T-cell (primary cell): ENCODE measurements at regions not wholly inside any gene's neighbourhood (a gene's known extent, or its start where the extent isn't known, plus 50 kb on each side); places are given as distances from the start of the nearest gene placed in this dataset.

Experiments
- ATAC-seq, 4 experiments: fragments of 200-7000 bp in 3 of 4; fragments of 150-1000 bp in 1 of 4; cut with Tn5 transposase; replicated peaks in 1 of 4; 1 replicate in 3 of 4; 2 replicates in 1 of 4; pipeline ENCODE4 v1.10.0; 2021; ENCODE audit warnings: moderate library complexity in 3 of 4, mild to moderate bottlenecking in 2 of 4, moderate number of reproducible peaks in 1 of 4
- CTCF ChIA-PET, 2 donors: fragments of 300-600 bp; sonication (Branson Sonifier 250); formaldehyde crosslinking; loops; one replicate each; lab custom pipeline; 2022; ENCODE audit warnings: antibody characterized with exemption in 2 of 2; lab: Charles Lee
- POLR2A ChIA-PET, 2 donors: fragments of 300-600 bp; sonication (Branson Sonifier 250); formaldehyde crosslinking; loops; one replicate each; lab custom pipeline; 2022; ENCODE audit warnings: antibody characterized with exemption in 2 of 2; lab: Charles Lee
- DNase-seq, 35 experiments: peaks; one replicate each; pipeline versions ENCODE4 v3.0.0 to v3.0.0-alpha.2; 2013 to 2023
- H3K27ac ChIP-seq: one replicate; pipeline ENCODE4 v1.5.1; 2013; ENCODE audit warnings: low read length
- H3K27me3 ChIP-seq, 2 experiments: replicated peaks in 1 of 2; 1 replicate in 1 of 2; 2 replicates in 1 of 2; pipeline versions ENCODE4 v1.6.1 to v1.7.0; 2013; ENCODE audit warnings: low read length in 1 of 2, mixed read lengths in 1 of 2; ENCODE audit not compliant: control insufficient read depth in 2 of 2, insufficient read depth in 2 of 2; ENCODE audit errors: extremely low read depth in 1 of 2
- H3K36me3 ChIP-seq, 2 donors: 1 replicate in 1 of 2; 2 replicates in 1 of 2; pipeline versions ENCODE4 v1.6.1 to v1.7.0; 2013; ENCODE audit warnings: low read length in 1 of 2; ENCODE audit not compliant: control insufficient read depth in 2 of 2, insufficient read depth in 1 of 2; ENCODE audit errors: extremely low read depth in 1 of 2
- H3K4me1 ChIP-seq, 2 experiments: 1 replicate in 1 of 2; 2 replicates in 1 of 2; pipeline versions ENCODE4 v1.6.1 to v1.7.0; 2013; ENCODE audit warnings: low read length in 2 of 2, mixed read lengths in 1 of 2; ENCODE audit not compliant: insufficient read depth in 2 of 2, control insufficient read depth in 1 of 2; ENCODE audit errors: extremely low read depth in 1 of 2
- H3K4me3 ChIP-seq, 2 donors: 1 replicate in 1 of 2; 2 replicates in 1 of 2; pipeline versions ENCODE4 v1.5.1 to v1.7.0; 2013; ENCODE audit warnings: mild to moderate bottlenecking in 2 of 2, low read length in 1 of 2, moderate library complexity in 1 of 2; ENCODE audit not compliant: control insufficient read depth in 1 of 2; ENCODE audit errors: extremely low read depth in 1 of 2
- H3K9me3 ChIP-seq: 2 replicates; pipeline ENCODE4 v1.7.0; 2013
- H3K27ac Mint-ChIP-seq, 2 donors: one replicate each; pipeline ENCODE4 v1.8.0; 2020 to 2021; ENCODE audit warnings: mild to moderate bottlenecking in 2 of 2, mixed read lengths in 2 of 2
- H3K27me3 Mint-ChIP-seq, 2 donors: one replicate each; pipeline ENCODE4 v1.8.0; 2021 to 2022; ENCODE audit warnings: mixed read lengths in 2 of 2
- H3K36me3 Mint-ChIP-seq: one replicate; pipeline ENCODE4 v1.8.0; 2021; ENCODE audit warnings: mixed read lengths
- H3K4me1 Mint-ChIP-seq, 3 donors: one replicate each; pipeline ENCODE4 v1.8.0; 2020 to 2022; ENCODE audit warnings: mixed read lengths in 3 of 3, mild to moderate bottlenecking in 1 of 3
- H3K4me3 Mint-ChIP-seq, 3 donors: one replicate each; pipeline ENCODE4 v1.8.0; 2020 to 2022; ENCODE audit warnings: mild to moderate bottlenecking in 3 of 3, mixed read lengths in 3 of 3, moderate library complexity in 3 of 3
- H3K9me3 Mint-ChIP-seq, 3 donors: one replicate each; pipeline ENCODE4 v1.8.0; 2020 to 2022; ENCODE audit warnings: mixed read lengths in 3 of 3
- WGBS: methylation state at CpG from one replicate; pipeline ENCODE4 v1.1.5; 2013; ENCODE audit warnings: missing lambda C conversion rate; ENCODE audit not compliant: insufficient coverage; 5-methylcytosine and 5-hydroxymethylcytosine counted together

DNA sequence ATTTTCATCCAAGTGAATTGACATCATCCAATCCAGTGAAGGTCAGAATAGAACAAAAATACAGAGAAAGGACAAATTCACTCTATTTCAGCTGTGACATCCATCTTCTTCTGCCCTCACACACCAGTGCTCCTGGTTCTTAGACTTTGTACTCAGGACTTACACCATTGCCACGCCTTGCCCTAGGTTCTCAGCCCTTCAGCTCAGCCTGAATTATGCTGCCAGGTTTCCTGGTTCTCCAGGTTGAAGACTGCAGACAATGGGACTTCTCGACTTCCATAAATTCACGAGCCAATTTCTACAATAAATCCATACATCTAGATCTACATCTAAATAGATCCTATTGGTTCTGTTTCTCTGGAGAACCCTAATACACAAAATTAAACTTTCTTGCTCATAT is 181.2 kb upstream of the KCND2 start:
- Histone ChIP-seq H3K27me3 (no peaks in the 10 kb centered on the region), H3K9me3 (no peaks in the 10 kb centered on the region), H3K4me1 (no peaks in the 10 kb centered on the region), H3K27ac (no peak overlapping the region), H3K36me3 (no peaks in the 10 kb centered on the region), H3K4me3 (no peak overlapping the region)
- H3K36me3 Mint-ChIP-seq = no peaks in the 10 kb centered on the region
- H3K4me3 Mint-ChIP-seq = no peak overlapping the region
- H3K9me3 Mint-ChIP-seq = peaks cover 3 to 9% (median 7%) of the 10 kb centered on the region in 3 donors
- ChIA-PET POLR2A (no interaction called here), CTCF (no interaction called here)
- ATAC-seq = no peak
- H3K4me1 Mint-ChIP-seq = no peaks in the 10 kb centered on the region
- H3K27ac Mint-ChIP-seq = no peak overlapping the region
- no peaks in the 10 kb centered on the region for H3K27me3 Mint-ChIP-seq
- no peak for DNase-seq
- 25% methylated on average over 1 of the region's 3 CpGs for WGBS

DNA sequence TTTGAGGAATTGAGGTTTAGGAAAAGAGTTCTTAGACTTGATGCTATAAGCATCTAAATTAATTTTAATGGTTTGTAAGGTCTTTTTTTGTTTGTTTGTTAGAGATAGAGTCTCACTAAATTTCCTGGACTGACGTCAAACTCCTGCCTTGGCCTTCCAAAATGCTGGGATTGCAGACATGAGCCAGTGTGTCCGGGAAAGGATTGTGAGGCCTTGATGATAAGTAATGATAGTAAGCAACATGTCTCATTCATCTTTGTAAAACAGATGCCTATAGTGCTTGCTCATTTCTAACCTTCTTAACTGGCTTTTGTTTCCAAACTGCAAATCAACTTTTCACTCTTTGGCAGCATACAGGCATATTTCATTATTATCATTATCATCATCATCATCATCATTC is 176.0 kb upstream of the KCND2 start:
- H3K36me3 ChIP-seq = no peaks in the 10 kb centered on the region
- H3K36me3 Mint-ChIP-seq = no peaks in the 10 kb centered on the region
- no peak for ATAC-seq
- 80% methylated on average over 1 of the region's 2 CpGs for WGBS
- H3K27me3 ChIP-seq = no peaks in the 10 kb centered on the region
- H3K9me3 Mint-ChIP-seq = peaks cover 6 to 17% (median 8%) of the 10 kb centered on the region in 3 donors
- H3K27me3 Mint-ChIP-seq = no peaks in the 10 kb centered on the region
- no peak overlapping the region for H3K4me3 Mint-ChIP-seq
- no peak overlapping the region for H3K27ac Mint-ChIP-seq
- CTCF ChIA-PET = no interaction called here
- no peak for DNase-seq
- POLR2A ChIA-PET = no interaction called here
- H3K4me1 ChIP-seq = no peaks in the 10 kb centered on the region
- H3K27ac ChIP-seq = no peak overlapping the region
- no peaks in the 10 kb centered on the region for H3K4me1 Mint-ChIP-seq
- no peaks in the 10 kb centered on the region for H3K9me3 ChIP-seq
- H3K4me3 ChIP-seq = no peak overlapping the region

DNA sequence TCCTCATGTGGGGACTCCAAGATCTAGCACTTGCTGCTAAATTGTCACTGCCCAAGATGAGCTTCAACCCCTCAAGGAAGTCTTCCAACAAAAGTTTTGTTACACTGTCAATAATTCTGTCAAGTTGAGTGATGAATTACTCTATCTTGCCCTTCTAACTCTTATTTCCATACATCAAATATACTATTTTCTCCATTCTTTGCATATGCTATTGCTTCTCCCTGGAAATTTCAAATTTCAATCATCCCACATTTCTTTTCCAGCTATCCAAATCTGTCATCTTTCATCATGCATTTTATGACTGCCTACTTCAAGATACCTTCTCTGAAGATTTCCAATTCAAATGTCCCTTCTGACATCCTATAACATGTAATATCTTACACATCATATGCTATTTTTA is 175.2 kb upstream of the KCND2 start:
- POLR2A ChIA-PET = no interaction called here
- no peaks in the 10 kb centered on the region for H3K4me1 Mint-ChIP-seq
- Histone ChIP-seq H3K4me3 (no peak overlapping the region), H3K27me3 (no peaks in the 10 kb centered on the region), H3K4me1 (no peaks in the 10 kb centered on the region), H3K27ac (no peak overlapping the region), H3K9me3 (no peaks in the 10 kb centered on the region), H3K36me3 (no peaks in the 10 kb centered on the region)
- H3K9me3 Mint-ChIP-seq = peaks cover 6 to 13% (median 13%) of the 10 kb centered on the region in 3 donors
- DNase-seq (no peak), ATAC-seq (no peak)
- CTCF ChIA-PET = no interaction called here
- no peak overlapping the region for H3K27ac Mint-ChIP-seq
- no peaks in the 10 kb centered on the region for H3K36me3 Mint-ChIP-seq
- H3K4me3 Mint-ChIP-seq = no peak overlapping the region
- no peaks in the 10 kb centered on the region for H3K27me3 Mint-ChIP-seq

DNA sequence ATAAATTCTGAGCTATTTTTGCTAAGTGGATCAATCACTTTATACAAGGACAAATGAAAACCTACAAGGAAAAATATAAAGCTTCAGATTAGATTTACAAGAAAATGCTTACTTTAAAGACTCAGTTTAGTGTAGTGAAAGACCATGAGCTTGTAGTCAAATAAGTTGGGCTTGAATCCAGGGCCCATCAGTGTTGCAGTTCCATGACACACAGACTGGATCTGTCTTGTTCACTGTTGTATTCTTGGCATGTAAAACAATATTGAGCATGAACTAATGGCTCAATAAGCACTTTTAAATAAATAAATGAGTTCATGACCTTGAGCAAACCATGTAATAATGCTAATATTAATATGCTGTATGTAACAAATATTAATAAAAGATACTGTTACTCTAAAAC is 164.6 kb upstream of the KCND2 start:
- H3K9me3 ChIP-seq = no peaks in the 10 kb centered on the region
- no peak overlapping the region for H3K27ac Mint-ChIP-seq
- no peak for ATAC-seq
- H3K4me3 ChIP-seq = no peak overlapping the region
- no peaks in the 10 kb centered on the region for H3K4me1 Mint-ChIP-seq
- no peak overlapping the region for H3K4me3 Mint-ChIP-seq
- no peaks in the 10 kb centered on the region for H3K36me3 ChIP-seq
- ChIA-PET POLR2A (no interaction called here), CTCF (no interaction called here)
- H3K4me1 ChIP-seq = no peaks in the 10 kb centered on the region
- no peaks in the 10 kb centered on the region for H3K36me3 Mint-ChIP-seq
- no peaks in the 10 kb centered on the region for H3K27me3 ChIP-seq
- no peak for DNase-seq
- H3K27ac ChIP-seq = no peak overlapping the region
- H3K27me3 Mint-ChIP-seq = no peaks in the 10 kb centered on the region
- H3K9me3 Mint-ChIP-seq = peaks cover 3 to 25% (median 10%) of the 10 kb centered on the region in 3 donors

DNA sequence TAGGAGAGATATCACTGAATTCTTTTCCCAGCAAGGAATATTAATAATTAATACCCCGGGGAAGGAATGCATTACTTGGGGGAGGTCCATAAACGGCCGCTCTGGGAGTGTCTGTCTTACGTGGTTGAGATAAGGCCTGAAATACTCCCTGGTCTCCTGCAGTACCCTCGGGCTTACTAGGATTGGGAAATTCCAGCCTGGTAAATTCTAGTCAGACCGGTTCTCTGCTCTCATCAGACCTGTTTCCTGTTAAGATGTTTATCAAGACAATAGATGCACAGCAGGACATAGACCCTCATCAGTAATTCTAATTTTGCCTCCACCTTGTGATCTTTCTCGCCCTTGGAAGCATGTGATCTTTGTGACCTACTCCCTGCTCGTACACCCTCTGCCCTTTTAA is 162.8 kb upstream of the KCND2 start:
- Mint-ChIP-seq H3K27me3 (no peaks in the 10 kb centered on the region), H3K27ac (no peak overlapping the region), H3K4me3 (no peak overlapping the region), H3K9me3 (peaks cover 3 to 25% (median 12%) of the 10 kb centered on the region in 3 donors), H3K4me1 (no peaks in the 10 kb centered on the region), H3K36me3 (no peaks in the 10 kb centered on the region)
- Histone ChIP-seq H3K4me3 (no peak overlapping the region), H3K36me3 (no peaks in the 10 kb centered on the region), H3K27ac (no peak overlapping the region), H3K4me1 (no peaks in the 10 kb centered on the region), H3K27me3 (no peaks in the 10 kb centered on the region), H3K9me3 (no peaks in the 10 kb centered on the region)
- ChIA-PET POLR2A (no interaction called here), CTCF (no interaction called here)
- WGBS = 60% methylated on average over 2 of the region's 8 CpGs
- no peak for DNase-seq
- ATAC-seq = no peak

DNA sequence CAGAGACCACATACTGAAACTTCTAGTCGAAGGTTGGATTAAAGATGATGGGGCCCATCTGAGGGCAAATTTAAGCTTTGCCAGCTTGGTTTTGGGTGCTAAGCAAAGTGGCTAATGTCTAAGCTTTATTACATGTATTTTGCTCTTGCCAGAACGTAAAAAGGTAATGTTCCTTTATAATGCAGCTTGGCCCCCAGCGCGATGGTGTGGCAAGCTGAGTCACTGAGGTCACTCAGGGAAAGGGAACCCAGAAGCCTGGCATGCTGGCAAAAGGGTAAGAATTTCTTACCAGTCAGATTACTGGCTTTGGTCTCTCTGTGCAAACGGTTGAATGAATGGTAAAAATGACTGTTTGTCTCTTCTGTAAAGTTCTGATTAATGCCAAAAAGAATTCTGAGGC is 158.3 kb upstream of the KCND2 start:
- Mint-ChIP-seq H3K9me3 (peaks cover 6 to 25% (median 13%) of the 10 kb centered on the region in 3 donors), H3K4me3 (no peak overlapping the region), H3K4me1 (no peaks in the 10 kb centered on the region), H3K36me3 (no peaks in the 10 kb centered on the region), H3K27ac (no peak overlapping the region), H3K27me3 (no peaks in the 10 kb centered on the region)
- ChIA-PET POLR2A (no interaction called here), CTCF (interaction anchor here in 1 of 2 donors (0.8 kb wide), 1 partner anchor 12 kb away, joined by 4 read pairs; no protein-coding TSS in a partner anchor)
- Histone ChIP-seq H3K4me1 (no peaks in the 10 kb centered on the region), H3K9me3 (no peaks in the 10 kb centered on the region), H3K27me3 (no peaks in the 10 kb centered on the region), H3K36me3 (no peaks in the 10 kb centered on the region), H3K4me3 (no peak overlapping the region), H3K27ac (no peak overlapping the region)
- 82% methylated on average over 4 of the region's 5 CpGs for WGBS
- ATAC-seq (no peak), DNase-seq (no peak)

DNA sequence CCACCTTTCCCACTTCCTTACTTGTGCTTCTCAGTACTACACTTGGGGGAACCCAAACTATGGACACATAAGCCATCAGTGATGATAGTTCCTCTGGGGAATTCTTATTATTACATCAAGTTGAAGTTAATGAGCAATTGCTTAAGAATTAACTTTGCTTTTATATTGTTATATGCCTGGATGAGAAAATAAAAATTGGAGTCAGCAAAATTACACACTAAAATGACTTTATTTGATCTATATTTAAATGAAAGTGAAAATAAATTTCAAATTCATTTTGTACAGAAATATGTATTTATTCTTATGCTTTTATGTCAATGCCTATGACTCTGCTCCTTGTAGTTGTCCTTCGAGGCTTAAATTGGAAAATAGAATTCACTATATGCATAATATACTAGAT is 149.4 kb upstream of the KCND2 start:
- no peaks in the 10 kb centered on the region for H3K36me3 Mint-ChIP-seq
- H3K4me1 Mint-ChIP-seq = no peaks in the 10 kb centered on the region
- no CpG with 5 or more reads among the region's 1 CpG for WGBS
- Histone ChIP-seq H3K9me3 (no peaks in the 10 kb centered on the region), H3K4me1 (no peaks in the 10 kb centered on the region), H3K27ac (no peak overlapping the region), H3K36me3 (no peaks in the 10 kb centered on the region), H3K4me3 (no peak overlapping the region), H3K27me3 (no peaks in the 10 kb centered on the region)
- DNase-seq (no peak), ATAC-seq (no peak)
- no peak overlapping the region for H3K4me3 Mint-ChIP-seq
- H3K9me3 Mint-ChIP-seq = peaks cover 8 to 18% (median 11%) of the 10 kb centered on the region in 3 donors
- no peak overlapping the region for H3K27ac Mint-ChIP-seq
- no peaks in the 10 kb centered on the region for H3K27me3 Mint-ChIP-seq
- ChIA-PET POLR2A (no interaction called here), CTCF (no interaction called here)
